Activated CD8-positive, alpha-beta memory T cell treated with anti-CD3 and anti-CD28 coated beads, Interleukin-2, amount 50 U/mL, for 4 hours (primary cell): ENCODE measurements at regions not wholly inside any gene's neighbourhood (a gene's known extent, or its start where the extent isn't known, plus 50 kb on each side); places are given as distances from the start of the nearest gene placed in this dataset.
"Not testable (repeated sequence)": the region's sequence is repeated elsewhere in the genome, so short reads cannot be mapped to it uniquely, and the experiment has no call there.

Experiments used
- DNase-seq: peaks from one replicate; pipeline ENCODE4 v3.0.0-alpha.2; 2020

- DNase-seq, result no peak
These were observed 868.9 kb upstream of the AUTS2 start for GRCh38 chr7:68729371-68729770.

- no peak for DNase-seq
These were observed 868.1 kb upstream of the AUTS2 start for GRCh38 chr7:68730194-68730593.

- no peak for DNase-seq
These were observed 867.3 kb upstream of the AUTS2 start for GRCh38 chr7:68730964-68731363.

- no peak for DNase-seq
These were observed 864.8 kb upstream of the AUTS2 start for GRCh38 chr7:68733219-68734153.

GRCh38 chr7:68734431-68734830 lies 863.8 kb upstream of the AUTS2 start:
- no peak for DNase-seq

- DNase-seq, result no peak
These were observed 859.0 kb upstream of the AUTS2 start for GRCh38 chr7:68739306-68739705.

- no peak for DNase-seq
These were observed 854.2 kb upstream of the AUTS2 start for GRCh38 chr7:68744036-68744435.

GRCh38 chr7:68748934-68749900 lies 849.1 kb upstream of the AUTS2 start:
- no peak for DNase-seq

- no peak for DNase-seq
These were observed 845.6 kb upstream of the AUTS2 start for GRCh38 chr7:68752485-68753178.

GRCh38 chr7:68754414-68754813 lies 843.9 kb upstream of the AUTS2 start:
- no peak for DNase-seq

GRCh38 chr7:68756986-68757495 lies 841.2 kb upstream of the AUTS2 start:
- no peak for DNase-seq

GRCh38 chr7:68760556-68760955 lies 837.7 kb upstream of the AUTS2 start:
- no peak for DNase-seq

GRCh38 chr7:68767462-68767861 lies 830.8 kb upstream of the AUTS2 start:
- no peak for DNase-seq

- DNase-seq, result no peak
These were observed 827.6 kb upstream of the AUTS2 start for GRCh38 chr7:68770649-68771048.

GRCh38 chr7:68776326-68776725 lies 821.9 kb upstream of the AUTS2 start:
- no peak for DNase-seq

GRCh38 chr7:68783684-68784083 lies 814.6 kb upstream of the AUTS2 start:
- DNase-seq, result no peak

GRCh38 chr7:68785036-68785435 lies 813.2 kb upstream of the AUTS2 start:
- no peak for DNase-seq

- DNase-seq, result no peak
These were observed 810.7 kb upstream of the AUTS2 start for GRCh38 chr7:68787566-68787965.

GRCh38 chr7:68788529-68788928 lies 809.7 kb upstream of the AUTS2 start:
- not testable (repeated sequence) for DNase-seq

GRCh38 chr7:68789597-68789996 lies 808.7 kb upstream of the AUTS2 start:
- no peak for DNase-seq

GRCh38 chr7:68792351-68792750 lies 805.9 kb upstream of the AUTS2 start:
- no peak for DNase-seq

- DNase-seq, result no peak
These were observed 804.8 kb upstream of the AUTS2 start for GRCh38 chr7:68793513-68793912.

GRCh38 chr7:68800316-68800715 lies 798.0 kb upstream of the AUTS2 start:
- no peak for DNase-seq
